Muscle of back (tissue), 3 donors: ENCODE measurements at regions not wholly inside any gene's neighbourhood (a gene's known extent, or its start where the extent isn't known, plus 50 kb on each side); places are given as distances from the start of the nearest gene placed in this dataset.

ENCODE experiments used
- DNase-seq, 3 donors: peaks; one replicate each; pipeline versions ENCODE4 v3.0.0 to v3.0.0-alpha.2; 2013

GRCh38 chr4:38313175-38313574, 350.8 kb upstream of the KLF3 start:
- DNase-seq, result no peak

- DNase-seq, result no peak
Observed at GRCh38 chr4:38313999-38314561, 349.9 kb upstream of the KLF3 start.

GRCh38 chr4:38314663-38315062, 349.3 kb upstream of the KLF3 start:
- DNase-seq, result no peak

- no peak for DNase-seq
Observed at GRCh38 chr4:38315286-38315685, 348.7 kb upstream of the KLF3 start.

DNA sequence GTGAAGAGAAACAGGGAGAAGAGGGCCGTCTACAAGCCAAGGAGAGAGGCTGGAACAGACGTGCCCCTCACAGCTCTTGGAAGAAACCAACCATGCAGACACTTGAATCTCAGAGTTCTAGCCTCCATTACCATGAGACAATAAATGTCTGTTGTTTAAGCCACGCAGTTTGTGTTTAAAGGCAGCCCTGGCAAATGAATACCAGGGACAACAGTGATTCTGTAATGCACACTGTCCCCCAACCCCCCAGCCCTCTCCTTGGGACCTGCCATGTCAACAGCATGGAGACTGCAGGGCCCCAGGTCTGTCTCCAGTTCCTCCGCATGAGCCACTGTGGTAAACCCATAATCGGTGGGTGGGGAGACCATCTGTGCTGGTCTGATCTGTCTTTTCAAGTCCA, 348.0 kb upstream of the KLF3 start:
- no peak for DNase-seq

DNA sequence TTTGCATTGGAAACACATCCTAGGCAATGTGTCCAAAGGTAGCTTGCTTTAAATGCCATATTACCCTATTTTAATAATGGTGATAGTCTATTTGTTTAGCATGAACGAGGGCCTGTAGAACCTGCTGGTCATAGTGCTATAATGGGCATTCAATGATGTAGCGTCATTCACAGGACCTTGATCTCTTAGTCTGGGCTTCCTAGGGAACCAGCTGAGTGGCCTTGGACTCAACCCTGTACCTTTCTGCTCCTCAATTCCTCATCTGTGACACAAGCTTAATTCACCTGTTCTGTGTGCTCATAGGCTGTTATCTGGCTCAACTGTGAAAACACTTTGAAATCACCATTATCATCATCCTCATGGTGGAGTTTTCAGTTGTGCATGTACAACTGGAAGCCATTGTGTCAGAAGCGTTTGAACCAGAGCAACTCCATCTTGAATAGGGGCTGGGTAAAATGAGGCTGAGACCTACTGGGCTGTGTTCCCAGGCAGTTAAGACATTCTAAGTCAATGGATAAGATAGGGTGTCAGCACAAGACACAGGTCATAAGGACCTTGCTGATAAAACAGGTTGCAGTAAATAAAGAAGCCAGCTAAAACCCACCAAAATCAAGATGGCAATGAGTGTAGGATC, 346.8 kb upstream of the KLF3 start:
- DNase-seq, result no peak

DNA sequence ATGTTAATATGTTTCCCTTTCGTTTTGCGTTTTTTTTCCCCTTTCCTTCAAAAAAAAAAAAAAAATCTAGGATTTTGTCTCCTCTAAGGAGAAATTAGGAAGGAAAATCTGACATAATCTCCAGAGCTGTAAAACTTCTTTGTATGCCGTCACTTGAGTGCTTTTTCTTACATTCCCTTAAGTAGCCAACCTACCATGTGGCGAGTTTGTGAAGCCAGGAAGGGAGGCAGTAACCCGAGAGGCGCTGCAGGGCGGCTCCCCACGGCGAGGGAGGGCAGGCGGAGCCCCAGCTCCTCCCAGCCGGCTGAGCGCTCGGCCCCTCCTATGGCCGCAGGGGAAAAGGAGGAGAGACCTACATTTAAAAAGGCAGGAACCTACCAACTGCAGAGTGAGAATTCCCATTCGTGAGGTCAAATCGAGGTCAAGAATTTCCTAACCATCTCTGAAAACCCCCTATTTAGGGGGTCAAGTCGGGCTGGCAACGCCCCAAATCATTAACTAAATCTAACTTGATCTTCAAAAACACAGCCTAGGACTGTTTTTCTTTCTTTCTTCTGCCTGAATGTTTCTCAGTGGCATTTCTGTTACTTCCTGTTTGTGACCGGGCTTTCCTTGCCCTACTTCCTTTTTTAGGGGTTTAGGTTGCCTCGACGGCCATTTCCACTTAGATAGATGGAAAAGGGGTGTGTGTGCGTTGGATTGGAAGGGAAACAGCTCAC, 345.1 kb upstream of the KLF3 start:
- peak; percentile 94 to 98 (median 94) for DNase-seq

GRCh38 chr4:38319456-38320342, 344.3 kb upstream of the KLF3 start:
- peak; percentile 95 to 99 (median 99) for DNase-seq

DNA sequence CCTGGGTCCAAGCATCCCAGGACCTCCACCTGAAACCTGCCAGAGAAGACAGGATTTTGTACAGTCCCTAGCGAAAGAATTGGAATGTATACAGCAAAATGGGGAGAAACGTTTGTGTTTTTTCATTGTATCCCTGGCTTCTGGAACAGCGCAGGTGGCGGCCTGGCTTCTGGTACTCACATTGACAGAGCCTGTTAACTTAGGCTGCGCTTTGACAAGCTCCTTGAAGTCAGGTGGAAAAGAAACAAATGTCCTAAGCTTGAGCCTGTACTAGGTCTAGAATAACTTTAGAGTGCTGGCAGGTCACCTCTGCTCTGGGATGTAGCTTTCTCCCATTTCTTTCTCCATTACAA, 343.7 kb upstream of the KLF3 start:
- peak in 1 of 3 donors; percentile 49 for DNase-seq

- no peak for DNase-seq
Observed at GRCh38 chr4:38320833-38321232, 343.2 kb upstream of the KLF3 start.

DNA sequence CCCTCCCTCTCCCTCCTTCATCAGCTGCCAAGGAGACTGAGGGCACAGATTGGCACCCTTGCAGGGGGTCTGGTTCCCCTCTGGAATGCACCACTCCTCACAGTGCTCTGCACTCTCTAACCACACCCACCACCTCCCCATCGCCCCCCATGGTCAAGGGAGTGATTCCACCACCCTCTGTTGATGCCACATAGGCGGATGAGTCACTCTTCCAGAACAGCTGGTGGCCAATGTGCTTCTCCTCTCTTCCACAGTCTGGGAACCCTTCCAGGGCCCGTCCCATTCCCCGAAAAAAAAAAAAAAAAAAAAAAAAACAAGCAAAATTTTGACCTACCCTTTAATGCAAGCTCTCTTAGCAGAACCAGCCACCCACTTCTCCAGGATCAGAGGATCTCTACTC, 341.3 kb upstream of the KLF3 start:
- DNase-seq, result peak; percentile 53 to 65 (median 64)

DNA sequence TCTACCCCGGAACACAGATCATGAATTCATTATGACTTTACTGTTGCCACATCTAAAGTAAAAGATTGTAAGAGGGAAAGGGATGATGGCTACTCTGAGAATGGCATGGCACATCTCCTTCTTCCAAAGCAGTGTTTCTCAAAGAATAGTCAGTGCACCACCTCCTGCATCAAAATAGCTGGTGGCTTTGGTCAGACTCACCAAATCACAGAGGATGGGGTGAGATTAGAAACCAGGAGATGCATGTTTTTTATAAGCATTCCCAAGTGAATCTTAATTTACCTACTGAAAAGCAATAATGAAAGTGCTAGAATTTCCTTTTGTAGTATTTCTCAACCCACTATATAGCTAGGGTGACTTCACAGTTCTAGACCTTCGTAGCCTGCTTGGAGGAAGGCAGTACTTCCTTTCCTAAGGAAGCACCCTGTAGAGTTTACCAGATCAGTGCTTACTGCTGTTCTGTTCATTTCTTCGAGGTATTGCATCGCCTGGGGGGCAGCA, 340.8 kb upstream of the KLF3 start:
- DNase-seq, result no peak

DNA sequence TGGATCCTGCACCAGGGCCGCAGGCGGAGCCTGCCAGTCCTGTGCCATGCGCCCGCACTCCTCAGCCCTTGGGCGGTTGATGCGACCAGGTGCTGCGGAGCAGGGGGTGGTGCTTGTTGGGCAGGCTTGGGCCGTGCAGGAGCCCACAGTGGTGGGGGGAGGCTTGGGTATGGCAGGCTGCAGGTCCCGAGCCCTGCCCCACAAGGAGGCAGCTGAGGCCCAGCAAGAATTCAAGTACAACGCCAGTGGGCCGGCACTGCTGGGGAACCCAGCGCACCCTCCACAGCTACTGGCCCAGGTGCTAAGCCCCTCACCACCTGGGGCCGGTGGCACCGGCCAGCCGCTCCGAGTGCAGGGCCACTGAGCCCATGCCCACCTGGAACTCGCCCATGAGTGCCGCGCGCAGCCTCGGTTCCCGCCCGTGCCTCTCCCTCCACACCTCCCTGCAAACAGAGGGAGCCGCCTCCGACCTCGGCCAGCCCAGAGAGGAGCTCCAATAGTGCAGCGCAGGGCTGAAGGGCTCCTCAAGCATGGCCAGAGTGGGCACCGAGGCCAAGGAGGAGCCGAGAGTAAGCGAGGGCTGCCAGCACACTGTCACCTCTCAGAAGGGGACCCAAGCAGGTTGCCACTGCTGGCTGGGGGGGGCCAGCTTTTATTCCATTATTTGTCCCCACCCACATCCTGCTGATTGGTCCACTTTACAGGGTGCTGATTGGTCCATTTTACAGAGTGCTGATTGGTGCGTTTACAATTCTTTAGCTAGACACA, 339.0 kb upstream of the KLF3 start:
- DNase-seq, result no peak

DNA sequence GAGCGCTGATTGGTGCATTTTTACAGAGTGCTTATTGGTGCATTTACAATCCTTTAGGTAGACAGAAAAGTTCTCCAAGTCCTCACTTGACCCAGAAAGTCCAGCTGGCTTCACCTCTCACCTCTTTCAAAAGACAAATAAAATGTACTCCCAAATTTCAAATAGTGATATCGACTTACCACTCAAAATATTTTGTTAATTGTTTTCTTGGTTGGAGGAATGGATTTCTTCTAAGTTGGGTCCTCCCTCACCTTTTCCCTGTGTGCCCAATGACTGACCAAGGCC, 338.4 kb upstream of the KLF3 start:
- no peak for DNase-seq

GRCh38 chr4:38326499-38326898, 337.5 kb upstream of the KLF3 start:
- DNase-seq, result no peak

DNA sequence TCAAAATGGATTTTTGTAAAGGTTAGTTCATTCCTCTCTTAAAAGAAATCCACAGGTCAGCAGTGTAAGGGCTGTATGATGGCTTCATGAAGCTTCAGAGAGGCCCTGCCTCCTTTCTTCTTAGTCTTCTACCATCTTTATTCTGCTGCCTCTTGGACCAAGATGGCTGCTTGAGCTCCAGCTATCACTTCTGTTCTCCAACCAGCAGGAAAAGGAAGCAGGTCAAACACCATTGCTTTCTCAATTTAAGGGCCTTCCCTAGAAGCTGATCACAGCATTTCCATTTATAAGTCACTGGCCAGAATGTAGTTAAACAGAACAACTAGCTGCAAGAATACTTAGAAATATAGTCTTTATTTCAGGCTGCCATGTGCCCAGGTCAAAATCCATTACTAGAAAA, 336.8 kb upstream of the KLF3 start:
- DNase-seq, result no peak

DNA sequence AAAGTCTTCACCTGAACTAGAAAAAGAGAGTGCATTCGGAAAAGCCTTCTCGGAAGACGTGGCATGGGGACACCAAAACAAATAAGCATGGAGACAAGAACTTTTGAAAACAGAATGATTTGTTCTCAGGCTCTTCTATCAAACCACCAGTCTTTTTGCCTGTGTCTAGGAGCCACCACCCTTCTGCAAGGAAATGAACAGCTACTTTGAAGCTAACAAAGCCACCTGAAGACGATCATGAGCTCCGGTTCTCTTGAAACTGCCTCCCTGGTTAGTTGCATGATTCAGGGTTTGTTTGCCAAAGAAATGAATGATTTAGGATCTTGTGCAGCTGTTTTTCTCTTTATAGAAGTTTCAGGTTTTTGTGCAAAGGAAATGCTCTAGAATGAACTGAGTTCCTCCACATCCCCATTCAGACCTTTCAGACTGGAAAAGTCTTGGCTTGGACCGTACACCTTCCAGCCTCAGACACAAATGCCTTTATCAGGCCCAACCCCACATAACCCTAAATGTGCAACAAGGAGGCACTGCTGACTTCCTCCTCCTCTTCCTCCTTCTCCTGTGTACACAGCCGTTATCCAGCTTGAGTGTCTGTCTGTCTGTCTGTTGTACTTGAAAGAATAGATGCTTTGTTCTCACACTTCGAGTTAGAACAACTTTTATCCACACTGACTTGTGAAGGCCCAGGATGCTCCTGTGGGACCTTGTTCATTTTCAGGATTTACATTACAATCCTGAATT, 334.8 kb upstream of the KLF3 start:
- DNase-seq, result peak in 1 of 3 donors; percentile 73

DNA sequence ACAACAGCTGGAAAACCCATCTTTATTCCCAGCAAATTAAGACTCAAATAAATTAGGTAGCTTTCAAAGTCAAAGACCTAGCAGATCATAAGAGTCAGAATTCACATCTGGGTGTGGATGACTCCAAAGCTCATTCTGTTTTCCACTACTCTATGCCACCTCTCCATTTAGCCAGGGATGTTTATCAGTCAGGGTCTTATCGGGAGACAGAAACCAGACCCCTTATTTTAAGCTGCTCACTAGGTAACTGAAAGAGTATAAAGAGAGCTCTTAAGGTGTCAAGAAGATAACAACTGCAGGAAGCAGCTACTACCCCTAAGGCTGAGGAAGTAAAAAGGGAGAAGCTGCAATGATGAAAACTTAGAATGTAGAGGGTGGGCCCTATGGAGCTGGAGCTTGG, 333.7 kb upstream of the KLF3 start:
- DNase-seq, result no peak

GRCh38 chr4:38330936-38331335, 333.1 kb upstream of the KLF3 start:
- DNase-seq, result no peak

- no peak for DNase-seq
Observed at GRCh38 chr4:38332699-38333098, 331.3 kb upstream of the KLF3 start.

GRCh38 chr4:38333219-38333618, 330.8 kb upstream of the KLF3 start:
- DNase-seq, result no peak
